ENCODE measurements at regions not wholly inside any gene's neighbourhood (a gene's known extent, or its start where the extent isn't known, plus 50 kb on each side); places are given as distances from the start of the nearest gene placed in this dataset.

GRCh38 chr7:25396668-25397067 is 168.4 kb upstream of the NPVF start:
- no peak for TF ChIP-seq CTCF (IDR thresholded peaks at IDR 0.05; ENCODE audit: low read depth, low read length)

GRCh38 chr7:25398418-25398817 is 170.1 kb upstream of the NPVF start:
- no peak overlapping the region for H3K4me3 ChIP-seq (replicated peaks in 1 of 2; ENCODE audit: low read depth in 2 of 2, low read length in 2 of 2)
- no peak for TF ChIP-seq CTCF (IDR thresholded peaks at IDR 0.05; ENCODE audit: low read depth, low read length)
- DNase-seq (ENCODE audit: low read depth in 2 of 2), result no peak

More at GRCh38 chr7:25396668-25397067, 168.4 kb upstream of the NPVF start:
- H3K4me3 ChIP-seq (replicated peaks in 1 of 2; ENCODE audit: low read depth in 2 of 2, low read length in 2 of 2), result no peak overlapping the region
- no peak for DNase-seq (ENCODE audit: low read depth in 2 of 2)

- DNase-seq (ENCODE audit: low read depth in 2 of 2), result no peak
- H3K4me3 ChIP-seq (replicated peaks in 1 of 2; ENCODE audit: low read depth in 2 of 2, low read length in 2 of 2), result no peak overlapping the region
- TF ChIP-seq CTCF (IDR thresholded peaks at IDR 0.05; ENCODE audit: low read depth, low read length), result no peak
Observed at GRCh38 chr7:25399000-25399750, 170.9 kb upstream of the NPVF start.

GRCh38 chr7:25402532-25402931 is 174.2 kb upstream of the NPVF start:
- peak in 1 of 2 donors; percentile 5 for DNase-seq (ENCODE audit: low read depth in 2 of 2)
- no peak overlapping the region for H3K4me3 ChIP-seq (replicated peaks in 1 of 2; ENCODE audit: low read depth in 2 of 2, low read length in 2 of 2)
- no peak for TF ChIP-seq CTCF (IDR thresholded peaks at IDR 0.05; ENCODE audit: low read depth, low read length)

- TF ChIP-seq CTCF (IDR thresholded peaks at IDR 0.05; ENCODE audit: low read depth, low read length), result no peak
- H3K4me3 ChIP-seq (replicated peaks in 1 of 2; ENCODE audit: low read depth in 2 of 2, low read length in 2 of 2), result no peak overlapping the region
- DNase-seq (ENCODE audit: low read depth in 2 of 2), result no peak
Observed at GRCh38 chr7:25405736-25406135, 177.4 kb upstream of the NPVF start.

GRCh38 chr7:25407053-25407452 is 178.8 kb upstream of the NPVF start:
- DNase-seq (ENCODE audit: low read depth in 2 of 2), result no peak
- no peak for TF ChIP-seq CTCF (IDR thresholded peaks at IDR 0.05; ENCODE audit: low read depth, low read length)
- no peak overlapping the region for H3K4me3 ChIP-seq (replicated peaks in 1 of 2; ENCODE audit: low read depth in 2 of 2, low read length in 2 of 2)
